Uterus (tissue), 2 donors: ENCODE measurements at regions not wholly inside any gene's neighbourhood (a gene's known extent, or its start where the extent isn't known, plus 50 kb on each side); places are given as distances from the start of the nearest gene placed in this dataset.

ENCODE experiments used
- CTCF ChIP-seq, 4 experiments: fragments of 200-600 bp in 2 of 4; fragments of 450-650 bp in 2 of 4; sonication (generic) in 2 of 4; IDR thresholded peaks; one replicate each; pipeline ENCODE4 v1.5.1; 2016 to 2019; ENCODE audit warnings: antibody characterized with exemption in 4 of 4, mild to moderate bottlenecking in 2 of 4, moderate library complexity in 1 of 4
- POLR2A ChIP-seq, 2 donors: fragments of 450-650 bp; IDR thresholded peaks; one replicate each; pipeline ENCODE4 v1.6.1; 2016; ENCODE audit warnings: antibody characterized with exemption in 2 of 2, mild to moderate bottlenecking in 1 of 2, moderate library complexity in 1 of 2

- TF ChIP-seq CTCF (IDR thresholded peaks at IDR 0.05) (no peak), POLR2A (IDR thresholded peaks at IDR 0.05) (no peak)
These were observed 59.8 kb upstream of the PELI1 start for GRCh38 chr2:64203858-64204632.
